ENCODE measurements at regions not wholly inside any gene's neighbourhood (a gene's known extent, or its start where the extent isn't known, plus 50 kb on each side); places are given as distances from the start of the nearest gene placed in this dataset.
"Not testable (repeated sequence)": the region's sequence is repeated elsewhere in the genome, so short reads cannot be mapped to it uniquely, and the experiment has no call there.

- not testable (repeated sequence) for DNase-seq
These were observed 94.3 kb downstream of the XKR3 start for GRCh38 chr22:16730894-16731293.

GRCh38 chr22:16727491-16727890, 97.7 kb downstream of the XKR3 start:
- DNase-seq, result not testable (repeated sequence)

- DNase-seq, result not testable (repeated sequence)
These were observed 102.0 kb downstream of the XKR3 start for GRCh38 chr22:16723241-16723640.

- not testable (repeated sequence) for DNase-seq
These were observed 102.6 kb downstream of the XKR3 start for GRCh38 chr22:16722564-16722963.

- no peak for DNase-seq
These were observed 103.2 kb downstream of the XKR3 start for GRCh38 chr22:16721961-16722360.

GRCh38 chr22:16717699-16718558, 107.3 kb downstream of the XKR3 start:
- DNase-seq, result peak; percentile 4

GRCh38 chr22:16714568-16714967, 110.6 kb downstream of the XKR3 start:
- not testable (repeated sequence) for DNase-seq

- DNase-seq, result not testable (repeated sequence)
These were observed 109.8 kb upstream of the CCT8L2 start for GRCh38 chr22:16702318-16702870.

- DNase-seq, result not testable (repeated sequence)
These were observed 107.8 kb upstream of the CCT8L2 start for GRCh38 chr22:16700390-16700789.

- no peak for DNase-seq
These were observed 106.7 kb upstream of the CCT8L2 start for GRCh38 chr22:16699326-16699725.

- not testable (repeated sequence) for DNase-seq
These were observed 105.0 kb upstream of the CCT8L2 start for GRCh38 chr22:16697492-16698044.

GRCh38 chr22:16696900-16697299, 104.3 kb upstream of the CCT8L2 start:
- not testable (repeated sequence) for DNase-seq

- no peak for DNase-seq
These were observed 102.7 kb upstream of the CCT8L2 start for GRCh38 chr22:16695261-16695660.

- DNase-seq, result not testable (repeated sequence)
These were observed 101.1 kb upstream of the CCT8L2 start for GRCh38 chr22:16693747-16694146.

GRCh38 chr22:16689358-16689757, 96.7 kb upstream of the CCT8L2 start:
- not testable (repeated sequence) for DNase-seq

GRCh38 chr22:16681290-16681689, 88.7 kb upstream of the CCT8L2 start:
- DNase-seq, result not testable (repeated sequence)

GRCh38 chr22:16680209-16680899, 87.7 kb upstream of the CCT8L2 start:
- DNase-seq, result not testable (repeated sequence)

- not testable (repeated sequence) for DNase-seq
These were observed 86.7 kb upstream of the CCT8L2 start for GRCh38 chr22:16679191-16679834.

GRCh38 chr22:16673433-16673832, 80.8 kb upstream of the CCT8L2 start:
- DNase-seq, result not testable (repeated sequence)

GRCh38 chr22:16665610-16666009, 73.0 kb upstream of the CCT8L2 start:
- not testable (repeated sequence) for DNase-seq

- DNase-seq, result not testable (repeated sequence)
These were observed 69.7 kb upstream of the CCT8L2 start for GRCh38 chr22:16662330-16662729.

GRCh38 chr22:16660989-16661388, 68.4 kb upstream of the CCT8L2 start:
- DNase-seq, result not testable (repeated sequence)

- not testable (repeated sequence) for DNase-seq
These were observed 68.0 kb upstream of the CCT8L2 start for GRCh38 chr22:16660570-16660969.

Measured in NCI-H526 treated with DMSO at 0.1 percent for 48 hours (cell line).